Neural progenitor cell (in vitro differentiated cells): ENCODE measurements at regions not wholly inside any gene's neighbourhood (a gene's known extent, or its start where the extent isn't known, plus 50 kb on each side); places are given as distances from the start of the nearest gene placed in this dataset.

ENCODE experiments used
- CTCF ChIP-seq: fragments of 200-600 bp; sonication (generic); IDR thresholded peaks from 2 replicates; pipeline ENCODE4 v1.5.1; 2017; ENCODE audit warnings: antibody characterized with exemption, mild to moderate bottlenecking
- EZH2phosphoT487 ChIP-seq: fragments of 200-600 bp; sonication (generic); IDR thresholded peaks from 2 replicates; pipeline ENCODE4 v1.6.1; 2017; ENCODE audit warnings: antibody characterized with exemption

GRCh38 chr20:22403022-22403631, 181.2 kb downstream of the FOXA2 start:
- TF ChIP-seq CTCF, result no peak
- no peak for TF ChIP-seq EZH2phosphoT487
